HepG2 (cell line): ENCODE measurements at regions not wholly inside any gene's neighbourhood (a gene's known extent, or its start where the extent isn't known, plus 50 kb on each side); places are given as distances from the start of the nearest gene placed in this dataset.

Source experiments
- ATAC-seq: fragments of 200-7000 bp; cut with Tn5 transposase; 3 replicates; pipeline ENCODE4 v1.9.1; 2020; ENCODE audit warnings: mild to moderate bottlenecking, moderate library complexity
- BruUV-seq: library from RNA; stranded (reverse); fragments of 400-500 nt; replicated peaks from 2 replicates; lab custom pipeline; 2021; lab: Mats Ljungman, UMichigan
- CTCF ChIA-PET: fragments of 300-600 bp; formaldehyde crosslinking; extraction: SDS; loops from one replicate; lab custom pipeline; 2021; ENCODE audit warnings: low total read pairs, inconsistent platforms, low intra/inter-chr PET ratio; lab: Yijun Ruan, JAX
- POLR2A ChIA-PET: fragments of 350-600 bp; sonication (Branson Sonifier 250); formaldehyde crosslinking; loops from one replicate; lab custom pipeline; 2020; ENCODE audit warnings: antibody characterized with exemption, inconsistent platforms; lab: Yijun Ruan, JAX
- DNase-seq: peaks from one replicate; pipeline ENCODE4 v3.0.0-alpha.2; 2015; ENCODE audit warnings: low spot score
- FAIRE-seq: peaks from 3 replicates; lab custom pipeline; 2011; peaks lifted over from hg19 to GRCh38; lab: Jason Lieb, UNC
- H2AFZ ChIP-seq: one replicate; pipeline ENCODE4 v1.6.1; 2011; ENCODE audit warnings: low read length, inconsistent platforms
- H3K27ac ChIP-seq: fragments of 300-600 bp; 3 replicates; pipeline ENCODE4 v1.8.0; 2011; ENCODE audit warnings: mixed run types, mild to moderate bottlenecking, mixed read lengths, low read length, inconsistent platforms; ENCODE audit not compliant: insufficient read depth; ENCODE audit errors: extremely low read length
- H3K27me3 ChIP-seq, 2 experiments: fragments of 200-600 bp in 1 of 2; 2 replicates in 1 of 2; 3 replicates in 1 of 2; pipeline versions ENCODE4 v1.6.0 to v1.8.0; 2011; ENCODE audit warnings: low read length in 2 of 2, mild to moderate bottlenecking in 2 of 2, moderate library complexity in 2 of 2, inconsistent platforms in 1 of 2; ENCODE audit not compliant: insufficient read depth in 2 of 2, control insufficient read depth in 1 of 2
- H3K36me3 ChIP-seq, 2 experiments: fragments of 200-600 bp in 1 of 2; replicated peaks in 1 of 2; 2 replicates in 1 of 2; 3 replicates in 1 of 2; pipeline versions ENCODE4 v1.5.1 to v1.8.0; 2011; ENCODE audit warnings: low read length in 2 of 2, inconsistent platforms in 1 of 2; ENCODE audit not compliant: insufficient read depth in 2 of 2, control insufficient read depth in 1 of 2
- H3K4me1 ChIP-seq: 2 replicates; pipeline ENCODE4 v1.5.1; 2012; ENCODE audit warnings: low read length, inconsistent platforms; ENCODE audit not compliant: insufficient read depth
- H3K4me2 ChIP-seq: 2 replicates; pipeline ENCODE4 v1.6.0; 2011; ENCODE audit warnings: low read depth, low read length, inconsistent platforms
- H3K4me3 ChIP-seq, 3 experiments: fragments of 200-600 bp in 1 of 3; sonication (generic), shearing (Covaris generic) in 1 of 3; replicated peaks in 1 of 3; 2 replicates each; pipeline ENCODE4 v1.5.1; 2011 to 2016; ENCODE audit warnings: low read length in 3 of 3, inconsistent platforms in 2 of 3, low read depth in 2 of 3, mild to moderate bottlenecking in 2 of 3, control low read depth in 1 of 3, mixed read lengths in 1 of 3; ENCODE audit not compliant: insufficient read depth in 1 of 3
- H3K79me2 ChIP-seq: one replicate; pipeline ENCODE4 v1.6.1; 2011; ENCODE audit warnings: low read length, inconsistent platforms; ENCODE audit not compliant: insufficient read depth
- H3K9ac ChIP-seq: 2 replicates; pipeline ENCODE4 v1.6.0; 2011; ENCODE audit warnings: mild to moderate bottlenecking, low read depth, low read length, inconsistent platforms; ENCODE audit not compliant: insufficient read depth
- H3K9me3 ChIP-seq: 2 replicates; pipeline ENCODE4 v1.5.1; 2012; ENCODE audit warnings: mild to moderate bottlenecking, low read length
- H4K20me1 ChIP-seq: 2 replicates; pipeline ENCODE4 v1.6.0; 2011; ENCODE audit warnings: inconsistent platforms, mild to moderate bottlenecking, low read length, moderate library complexity; ENCODE audit not compliant: insufficient read depth
- CENPT ChIP-seq: sonication (generic); formaldehyde crosslinking; IDR thresholded peaks from 2 replicates; pipeline ENCODE4 v1.8.0; 2022; ENCODE audit warnings: low read depth, mild to moderate bottlenecking, moderate library complexity, missing genetic modification reagents
- MAFF ChIP-seq: IDR thresholded peaks from 2 replicates; pipeline ENCODE4 v1.6.1; 2011; ENCODE audit warnings: low read depth, low read length, improper control_type of control experiment
- MAFK ChIP-seq, 2 experiments: IDR thresholded peaks in 1 of 2; conservative IDR thresholded peaks in 1 of 2; 2 replicates each; pipeline ENCODE4 v1.6.1; 2011; ENCODE audit warnings: improper control_type of control experiment in 2 of 2, low read length in 2 of 2
- RXRB ChIP-seq: IDR thresholded peaks from 2 replicates; pipeline ENCODE4 v1.6.1; 2016; ENCODE audit warnings: borderline replicate concordance, missing genetic modification reagents, missing compliant biosample characterization
- SCMH1 ChIP-seq: sonication (generic); formaldehyde crosslinking; IDR thresholded peaks from 2 replicates; pipeline ENCODE4 v1.9.0; 2021; ENCODE audit warnings: missing genetic modification reagents, mild to moderate bottlenecking, borderline replicate concordance
- XBP1 ChIP-seq: sonication (generic); formaldehyde crosslinking; IDR thresholded peaks from 2 replicates; pipeline ENCODE4 v1.5.0; 2020; ENCODE audit warnings: missing genetic modification reagents
- ZBTB33 ChIP-seq: sonication (generic); formaldehyde crosslinking; IDR thresholded peaks from 2 replicates; pipeline ENCODE4 v1.4.0; 2020; ENCODE audit warnings: missing genetic modification reagents
- WGBS: methylation state at CpG from one replicate; pipeline ENCODE4 v1.1.6; 2017; ENCODE audit warnings: low lambda C conversion rate; 5-methylcytosine and 5-hydroxymethylcytosine counted together
- in situ Hi-C: cut with HindIII; loops from 2 replicates; pipeline ENCODE4 v1.10.0; 2017; ENCODE audit warnings: low pct_unique_long_range_greater_than_20kb; ENCODE audit not compliant: extremely low pct_ligation_motif_present
- intact Hi-C: fragments of 100-400 bp; cut with micrococcal nuclease; formaldehyde crosslinking; loops from one replicate; pipeline ENCODE4 v1.10.0; 2022; ENCODE audit not compliant: unreplicated experiment

GRCh38 chr7:35355199-35355598, 101.3 kb upstream of the TBX20 start (continued):
- TF ChIP-seq XBP1 (CRISPR knock-in tag) = no peak
- no peak for TF ChIP-seq RXRB (CRISPR knock-in tag)
- TF ChIP-seq ZBTB33 (CRISPR knock-in tag) = no peak
- no peak for TF ChIP-seq CENPT (CRISPR knock-in tag)

- Histone ChIP-seq H2AFZ (no peak overlapping the region), H3K36me3 (no peaks in the 10 kb centered on the region), H3K9ac (no peak overlapping the region), H4K20me1 (no peaks in the 10 kb centered on the region), H3K27me3 (peaks cover 0 to 3% of the 10 kb centered on the region in 2 experiments; a peak in 1 of 5 replicates), H3K27ac (no peak overlapping the region), H3K4me1 (no peaks in the 10 kb centered on the region), H3K4me3 (no peak overlapping the region), H3K4me2 (no peak overlapping the region), H3K79me2 (no peaks in the 10 kb centered on the region), H3K9me3 (no peaks in the 10 kb centered on the region; the same call in 1 of the 2 replicates)
- no peak for DNase-seq
- TF ChIP-seq SCMH1 (CRISPR knock-in tag) (no peak), MAFK (conservative IDR thresholded peaks at IDR 0.05 in 1 of 2, IDR thresholded peaks at IDR 0.05 in 1 of 2; ENCODE audit: low read length in 2 of 2) (peak; percentile 37 to 74; a peak in 3 of 4 replicates), MAFF (peak; percentile 49)
- 11% methylated on average over 5 of the region's 6 CpGs for WGBS
- FAIRE-seq = no peak
- BruUV-seq = no TSS peak
- intact Hi-C loops (no loop called here), in situ Hi-C loops (no loop called here)
- CTCF ChIA-PET = no interaction called here
- no peak for ATAC-seq
- POLR2A ChIA-PET = no interaction called here
These were observed 99.6 kb upstream of the TBX20 start for GRCh38 chr7:35353481-35353880.
